ENCODE measurements at regions not wholly inside any gene's neighbourhood (a gene's known extent, or its start where the extent isn't known, plus 50 kb on each side); places are given as distances from the start of the nearest gene placed in this dataset.
"Not testable (repeated sequence)": the region's sequence is repeated elsewhere in the genome, so short reads cannot be mapped to it uniquely, and the experiment has no call there.

DNA sequence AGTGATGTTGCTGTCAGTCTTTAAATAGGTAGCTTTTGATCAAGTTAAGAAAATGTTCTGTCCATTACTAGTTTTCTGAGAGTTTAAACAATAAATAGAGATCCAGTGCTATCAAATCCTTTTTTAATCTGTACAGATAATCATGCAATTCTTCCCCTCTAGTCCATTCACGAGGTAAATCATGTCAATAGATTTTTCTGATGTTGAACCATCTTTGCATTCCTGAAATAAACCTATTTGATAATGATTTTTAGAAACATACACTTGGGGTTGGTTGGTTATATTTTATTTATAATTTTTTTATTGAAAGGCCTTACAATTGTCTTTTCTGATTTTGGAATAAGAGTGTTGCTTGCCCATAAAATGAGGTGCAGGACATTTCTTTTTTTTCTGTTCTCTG, 95.0 kb downstream of the FAM53A start:
- no peak for DNase-seq

GRCh38 chr4:1588306-1588705, 95.8 kb downstream of the FAM53A start:
- no peak for DNase-seq

GRCh38 chr4:1584498-1584897, 99.6 kb downstream of the FAM53A start:
- DNase-seq, result no peak

GRCh38 chr4:1583859-1584258, 100.3 kb downstream of the FAM53A start:
- DNase-seq, result no peak

- DNase-seq, result no peak
Observed at GRCh38 chr4:1583051-1583785, 100.9 kb downstream of the FAM53A start.

GRCh38 chr4:1582227-1582626, 101.9 kb downstream of the FAM53A start:
- no peak for DNase-seq

DNA sequence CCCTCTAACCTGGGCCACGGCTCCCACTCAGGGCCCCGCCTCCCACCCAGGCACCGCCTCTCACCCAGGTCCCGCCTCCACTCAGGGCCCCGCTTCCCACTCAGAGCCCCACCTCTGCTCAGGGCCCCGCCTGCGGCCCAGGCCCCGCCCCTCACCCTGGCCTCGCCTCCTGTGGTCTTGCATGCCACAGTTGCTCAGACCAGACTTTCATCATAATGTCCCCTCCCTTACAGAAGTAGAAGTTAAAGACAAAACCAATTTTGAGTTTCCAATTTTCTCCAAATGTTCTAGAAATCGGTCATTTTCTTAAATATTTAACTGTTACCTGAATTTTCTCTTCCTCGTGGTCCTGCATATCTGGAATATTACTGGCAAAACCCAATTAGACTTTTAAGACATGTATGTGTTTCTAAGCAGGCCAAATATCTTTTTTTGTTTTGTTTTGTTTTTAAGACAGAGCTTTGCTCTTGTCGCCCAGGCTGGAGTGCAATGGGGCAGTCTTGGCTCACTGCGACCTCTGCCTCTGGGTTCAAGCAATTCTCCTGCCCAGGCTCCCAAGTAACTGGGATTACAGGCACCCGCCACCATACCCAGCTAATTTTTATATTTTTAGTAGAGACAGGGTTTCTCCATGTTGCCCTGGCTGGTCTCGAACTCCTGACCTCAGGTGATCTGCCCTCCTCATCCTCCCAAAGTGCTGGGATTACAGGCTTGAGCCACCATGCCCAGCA, 102.8 kb downstream of the FAM53A start:
- DNase-seq, result peak; percentile 10 to 56

DNA sequence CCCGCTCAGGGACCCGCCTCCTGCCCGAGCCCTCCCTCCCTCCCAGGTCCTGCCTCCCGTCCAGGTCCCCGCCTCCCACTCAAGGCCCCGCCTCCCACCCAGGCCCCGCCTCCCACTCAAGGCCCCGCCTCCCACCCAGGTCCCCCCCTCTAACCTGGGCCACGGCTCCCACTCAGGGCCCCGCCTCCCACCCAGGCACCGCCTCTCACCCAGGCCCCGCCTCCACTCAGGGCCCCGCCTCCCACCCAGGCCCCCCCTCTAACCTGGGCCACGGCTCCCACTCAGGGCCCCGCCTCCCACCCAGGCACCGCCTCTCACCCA, 103.5 kb downstream of the FAM53A start:
- not testable (repeated sequence) for DNase-seq

- DNase-seq, result peak in 1 of 2 donors; percentile 72
Observed at GRCh38 chr4:1579901-1580691, 104.0 kb downstream of the FAM53A start.

GRCh38 chr4:1579001-1579900, 104.9 kb downstream of the FAM53A start:
- DNase-seq, result no peak

- no peak for DNase-seq
Observed at GRCh38 chr4:1578251-1578773, 105.8 kb downstream of the FAM53A start.

DNA sequence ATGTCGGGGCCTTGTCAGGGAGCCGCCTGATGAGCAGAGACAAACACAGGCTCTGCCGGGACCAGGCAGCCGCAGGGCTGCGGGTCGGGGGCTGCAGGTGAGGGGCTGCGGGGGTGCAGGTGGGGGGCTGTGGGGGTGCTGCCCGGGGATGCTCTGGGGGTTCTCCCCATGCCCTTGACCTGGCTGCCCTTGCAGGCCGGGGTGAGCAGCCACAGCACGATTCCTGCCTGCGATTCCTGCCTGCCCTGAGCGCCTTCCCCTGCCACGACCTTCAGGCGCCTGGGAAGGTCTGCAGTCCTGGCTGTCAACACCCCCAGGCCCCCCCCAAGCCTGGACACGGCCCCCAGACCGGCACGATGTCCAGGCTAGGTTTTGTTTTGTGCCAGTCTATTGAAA, 106.3 kb downstream of the FAM53A start:
- DNase-seq, result no peak

GRCh38 chr4:1576961-1577821, 106.9 kb downstream of the FAM53A start:
- no peak for DNase-seq

- DNase-seq, result no peak
Observed at GRCh38 chr4:1576304-1576960, 107.7 kb downstream of the FAM53A start.

DNA sequence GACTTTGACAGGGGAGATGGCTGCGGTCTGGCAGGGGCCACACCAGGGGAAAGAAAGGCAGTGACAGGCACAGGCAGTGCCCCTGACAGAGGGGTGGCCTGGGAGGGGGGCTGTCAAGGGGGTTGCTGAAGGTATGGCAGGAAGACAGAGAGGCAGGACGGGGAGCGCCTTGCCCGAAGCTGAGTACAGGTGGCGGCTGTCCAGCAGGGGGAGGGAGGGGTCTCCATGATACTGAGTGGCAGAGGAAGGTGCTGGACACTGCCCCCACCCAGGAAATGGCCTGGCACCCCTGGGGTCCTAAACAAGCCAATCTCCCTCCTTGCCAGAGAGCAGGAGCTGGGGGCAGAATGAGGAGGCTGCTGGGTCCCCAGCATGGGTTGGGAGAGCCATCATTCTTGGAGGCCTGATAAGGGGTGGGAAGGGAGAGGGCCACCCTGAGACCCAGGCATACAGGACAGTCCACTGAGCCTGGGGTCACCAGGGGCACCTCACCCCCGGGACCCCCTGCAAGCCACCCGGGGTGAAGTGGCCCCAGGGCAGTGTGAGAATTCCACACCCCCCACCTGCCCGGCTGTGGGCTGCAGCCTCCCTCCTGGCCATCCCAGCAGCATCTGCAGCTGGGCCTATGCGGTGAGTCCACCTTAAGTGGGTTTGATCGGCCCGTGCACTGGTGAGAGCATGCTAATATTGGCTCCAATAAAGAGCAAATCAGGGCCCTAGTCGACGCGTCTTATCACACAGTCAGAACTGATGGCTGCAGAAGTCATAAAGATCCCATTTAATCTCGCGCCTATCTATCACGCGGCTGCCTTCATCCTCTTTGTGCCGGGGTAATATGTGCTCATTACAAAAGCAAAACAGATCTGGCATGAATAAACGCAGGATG, 108.5 kb downstream of the FAM53A start:
- no peak for DNase-seq

- DNase-seq, result no peak
Observed at GRCh38 chr4:1574601-1575417, 109.3 kb downstream of the FAM53A start.

DNA sequence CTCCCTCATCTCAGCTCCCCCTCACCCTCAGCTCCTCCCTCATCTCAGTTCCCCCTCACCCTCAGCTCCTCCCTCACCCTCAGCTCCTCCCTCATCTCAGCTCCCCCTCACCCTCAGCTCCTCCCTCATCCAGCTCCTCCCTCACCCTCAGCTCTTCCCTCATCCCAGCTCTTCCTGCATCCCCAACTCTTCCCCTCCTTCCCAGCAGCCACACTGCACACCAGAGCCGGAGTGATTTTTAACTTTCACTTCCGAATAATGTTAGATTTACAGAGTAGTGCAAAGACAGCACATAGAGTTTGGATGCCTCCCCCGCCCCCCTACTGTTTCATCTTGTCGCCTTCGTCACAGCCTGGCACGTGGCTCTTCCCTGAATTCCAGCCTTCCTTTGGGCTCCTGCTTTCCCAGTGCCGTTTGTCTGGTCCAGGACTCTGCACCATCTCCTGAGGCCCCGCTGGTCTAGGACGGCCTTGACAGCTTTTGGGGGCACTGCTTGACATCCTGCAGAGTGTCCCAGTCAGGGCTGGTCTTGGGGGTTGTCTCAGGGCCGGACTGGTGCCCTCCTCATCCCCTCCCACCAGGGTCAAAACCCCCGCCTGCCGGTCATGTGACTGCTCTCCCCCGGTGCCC, 110.2 kb downstream of the FAM53A start:
- no peak for DNase-seq

DNA sequence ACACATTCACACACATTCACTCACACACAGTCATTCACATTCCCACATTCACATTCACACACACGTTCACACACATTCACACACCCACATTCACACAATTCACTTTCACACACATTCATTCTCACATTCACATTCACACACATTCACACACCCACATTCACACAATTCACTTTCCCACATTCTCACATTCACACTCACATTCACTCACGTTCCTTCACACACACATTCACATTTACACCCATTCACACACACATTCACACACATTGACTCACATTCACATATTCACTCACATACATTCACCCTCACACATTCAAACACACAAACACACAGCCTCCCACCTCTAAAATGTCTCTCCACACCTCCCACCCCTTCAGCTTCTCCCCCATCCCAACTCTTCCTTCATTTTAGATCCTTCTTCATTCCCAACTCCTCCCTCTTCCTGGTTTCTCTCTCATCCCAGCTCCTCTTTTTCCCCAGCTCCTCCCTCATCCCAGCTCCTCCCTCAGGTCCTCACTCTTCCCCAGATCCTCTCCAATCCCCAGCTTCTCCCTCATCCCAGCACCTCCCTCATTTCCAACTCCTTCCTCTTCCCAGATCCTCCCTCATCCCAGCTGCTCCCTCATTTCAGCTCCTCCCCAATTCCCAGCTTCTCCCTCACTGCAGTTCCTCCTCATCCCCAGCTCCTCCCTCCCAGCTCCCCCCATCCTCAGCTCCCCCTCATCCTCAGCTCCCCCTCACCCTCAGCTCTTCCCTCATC, 111.0 kb downstream of the FAM53A start:
- no peak for DNase-seq

Data from hippocampal formation (tissue), 2 donors.